ENCODE measurements at regions not wholly inside any gene's neighbourhood (a gene's known extent, or its start where the extent isn't known, plus 50 kb on each side); places are given as distances from the start of the nearest gene placed in this dataset.
"Not testable (repeated sequence)": the region's sequence is repeated elsewhere in the genome, so short reads cannot be mapped to it uniquely, and the experiment has no call there.

DNA sequence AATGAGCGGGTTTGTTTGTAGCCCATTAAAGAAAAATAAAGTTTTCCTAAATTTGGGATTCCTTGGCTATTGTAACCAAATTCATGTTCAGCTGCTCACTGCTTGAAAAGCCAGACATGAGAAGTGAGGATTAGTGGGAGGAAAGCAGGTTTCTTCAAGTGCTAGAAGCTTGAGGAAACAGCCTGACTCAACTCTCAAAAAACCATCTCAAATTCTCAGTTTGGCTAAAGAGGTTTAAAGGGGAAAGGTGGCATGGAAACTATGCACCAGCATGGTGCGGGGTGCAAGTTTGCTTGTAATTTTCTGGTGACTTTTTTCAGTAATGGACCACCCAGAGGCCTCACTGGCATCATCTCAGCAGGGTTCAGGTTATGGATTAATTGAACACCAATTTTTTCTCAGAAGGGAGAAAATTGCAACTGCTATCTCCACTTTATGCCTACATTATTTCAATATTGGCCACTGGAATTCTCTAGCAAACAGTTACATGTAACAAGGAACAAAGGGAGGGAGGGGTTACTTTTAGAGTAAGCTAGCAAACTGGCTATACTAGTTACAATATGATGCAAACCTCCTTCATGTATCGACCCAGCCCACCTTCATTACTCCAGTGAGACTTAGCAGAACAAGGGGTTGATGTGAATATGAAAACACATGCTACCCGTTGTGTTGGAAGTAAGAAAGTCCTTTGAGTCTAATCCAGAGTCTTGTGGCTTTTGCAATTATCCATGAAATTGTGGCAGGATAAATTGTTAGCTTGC lies 85.0 kb upstream of the IFNGR1 start:
- Mint-ChIP-seq H3K36me3 (peaks cover 0 to 3% (median 0%) of the 10 kb centered on the region in 3 donors), H3K9me3 (no peaks in the 10 kb centered on the region), H3K27ac (no peak overlapping the region), H3K4me3 (no peak overlapping the region), H3K27me3 (ENCODE audit: low read depth in 3 of 3) (peaks cover 0 to 2% (median 1%) of the 10 kb centered on the region in 3 donors), H3K4me1 (peaks cover 3 to 5% of the 10 kb centered on the region in 2 donors)
- no peak for DNase-seq

DNA sequence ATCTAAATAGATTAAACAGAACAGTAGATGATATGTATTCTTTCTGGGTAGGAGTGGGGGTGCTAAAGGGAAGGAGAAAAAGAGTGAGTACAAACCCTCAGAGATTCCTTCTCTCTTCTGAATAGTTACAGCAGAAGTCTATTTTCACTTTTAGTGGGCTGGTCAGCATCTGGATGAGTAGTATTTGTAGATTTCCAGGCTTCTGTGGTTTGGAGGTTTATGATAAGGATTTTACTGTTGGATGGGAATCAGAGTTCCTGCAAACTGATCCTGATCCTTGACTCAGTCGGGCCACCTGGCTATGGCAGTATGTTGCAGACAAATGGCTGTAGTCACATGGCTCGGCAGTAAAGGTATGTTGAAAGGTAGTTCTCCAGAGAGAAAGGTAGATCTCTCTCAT lies 84.3 kb upstream of the IFNGR1 start:
- Mint-ChIP-seq H3K27ac (no peak overlapping the region), H3K9me3 (no peaks in the 10 kb centered on the region), H3K27me3 (ENCODE audit: low read depth in 3 of 3) (peaks cover 0 to 2% (median 1%) of the 10 kb centered on the region in 3 donors), H3K4me3 (no peak overlapping the region), H3K4me1 (no peaks in the 10 kb centered on the region), H3K36me3 (no peaks in the 10 kb centered on the region)
- no peak for DNase-seq

DNA sequence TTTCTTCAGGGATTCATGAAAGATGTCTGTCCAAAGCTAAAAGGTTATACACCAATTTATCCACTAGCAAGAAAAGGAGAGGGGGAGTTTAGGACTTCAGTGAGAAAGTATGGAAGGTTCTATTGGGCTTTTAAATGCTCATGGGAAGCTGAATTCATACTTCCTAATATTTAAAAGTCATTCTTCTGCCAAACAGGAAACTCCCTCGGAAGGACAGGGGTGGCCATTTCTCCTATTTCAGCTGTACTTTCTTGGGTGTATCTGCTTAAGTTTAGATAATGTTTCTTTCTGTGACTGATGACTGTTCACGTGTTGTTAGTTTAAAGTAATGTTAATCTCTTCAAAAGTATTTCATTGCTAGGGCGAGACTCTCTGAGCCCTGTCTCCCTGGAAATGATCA lies 80.5 kb upstream of the IFNGR1 start:
- no peaks in the 10 kb centered on the region for H3K36me3 Mint-ChIP-seq
- H3K4me3 Mint-ChIP-seq: no peak overlapping the region
- no peaks in the 10 kb centered on the region for H3K4me1 Mint-ChIP-seq
- no peak overlapping the region for H3K27ac Mint-ChIP-seq
- H3K9me3 Mint-ChIP-seq: no peaks in the 10 kb centered on the region
- H3K27me3 Mint-ChIP-seq (ENCODE audit: low read depth in 3 of 3): peaks cover 1 to 7% (median 2%) of the 10 kb centered on the region in 3 donors
- no peak for DNase-seq

DNA sequence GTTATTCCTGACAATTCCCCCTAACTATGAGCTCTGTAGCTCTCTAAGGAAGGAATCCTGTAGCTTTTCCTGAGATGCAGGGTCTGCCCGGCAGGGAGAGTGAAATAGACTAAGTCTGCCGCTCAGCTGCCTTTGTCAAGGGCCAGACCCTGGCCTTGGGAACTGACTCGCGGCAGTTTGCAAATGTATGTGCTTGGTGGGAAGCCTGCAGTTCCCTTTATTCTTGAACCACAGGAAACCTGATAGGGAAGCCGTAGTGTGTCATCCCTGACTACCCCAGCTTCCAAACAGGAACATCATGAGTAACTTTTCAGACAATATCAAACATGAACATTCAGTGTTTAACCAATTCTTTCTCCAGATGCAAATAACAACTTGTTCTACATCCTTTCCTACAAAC lies 78.7 kb upstream of the IFNGR1 start:
- Mint-ChIP-seq H3K27me3 (ENCODE audit: low read depth in 3 of 3) (peaks cover 0 to 7% (median 0%) of the 10 kb centered on the region in 3 donors), H3K36me3 (no peaks in the 10 kb centered on the region), H3K4me3 (no peak overlapping the region), H3K4me1 (no peaks in the 10 kb centered on the region), H3K27ac (no peak overlapping the region), H3K9me3 (no peaks in the 10 kb centered on the region)
- no peak for DNase-seq

DNA sequence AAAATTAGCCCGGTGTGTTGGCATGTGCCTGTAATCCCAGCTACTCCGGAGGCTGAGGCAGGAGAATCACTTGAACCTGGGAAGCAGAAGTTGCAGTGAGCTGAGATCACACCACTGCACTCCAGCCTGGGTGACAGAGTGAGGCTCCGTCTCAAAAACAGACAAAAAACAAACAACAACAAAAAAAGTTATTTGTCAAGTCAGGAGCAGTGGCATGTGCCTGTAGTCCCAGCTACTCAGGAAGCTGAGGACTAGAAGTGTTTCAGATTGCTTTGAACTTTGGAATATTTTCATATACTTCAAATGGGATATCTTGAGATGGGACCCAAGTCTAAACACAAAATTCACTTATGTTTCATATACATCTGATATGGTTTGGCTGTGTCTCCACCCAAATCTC lies 73.1 kb upstream of the IFNGR1 start:
- H3K4me3 Mint-ChIP-seq, H3K27ac Mint-ChIP-seq, H3K9me3 Mint-ChIP-seq, DNase-seq, H3K36me3 Mint-ChIP-seq: not testable (repeated sequence)
- peaks cover 7 to 15% of the 10 kb centered on the region in 2 donors for H3K4me1 Mint-ChIP-seq
- H3K27me3 Mint-ChIP-seq (ENCODE audit: low read depth in 3 of 3): peaks cover 4 to 15% (median 5%) of the 10 kb centered on the region in 3 donors

DNA sequence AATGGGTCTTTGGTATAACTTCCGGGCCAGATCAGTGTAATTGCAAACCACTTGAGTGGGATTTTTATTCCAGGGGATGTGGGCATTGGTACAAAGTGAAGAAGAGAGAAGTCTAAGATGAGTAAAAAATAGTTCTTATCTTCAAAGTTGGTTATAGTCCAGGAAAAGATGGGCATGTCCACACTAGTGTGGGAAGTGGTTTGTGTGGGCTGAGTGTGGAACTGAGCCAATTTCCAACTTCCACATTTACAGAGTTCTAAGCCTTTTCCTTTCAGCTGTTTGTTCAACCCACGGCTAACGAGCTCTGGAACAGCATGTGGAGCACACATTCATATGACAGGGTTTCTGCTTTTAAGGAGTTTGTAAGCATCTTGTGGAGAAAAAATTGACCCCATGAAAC lies 72.3 kb upstream of the IFNGR1 start:
- no peak overlapping the region for H3K4me3 Mint-ChIP-seq
- H3K9me3 Mint-ChIP-seq: peaks cover 0 to 3% (median 0%) of the 10 kb centered on the region in 6 donors
- H3K27me3 Mint-ChIP-seq (ENCODE audit: low read depth in 3 of 3): peaks cover 5 to 15% (median 5%) of the 10 kb centered on the region in 3 donors
- no peaks in the 10 kb centered on the region for H3K36me3 Mint-ChIP-seq
- peaks cover 7 to 15% of the 10 kb centered on the region in 2 donors for H3K4me1 Mint-ChIP-seq
- no peak overlapping the region for H3K27ac Mint-ChIP-seq
- peak in 2 of 3 donors; percentile 10 to 12 for DNase-seq

DNA sequence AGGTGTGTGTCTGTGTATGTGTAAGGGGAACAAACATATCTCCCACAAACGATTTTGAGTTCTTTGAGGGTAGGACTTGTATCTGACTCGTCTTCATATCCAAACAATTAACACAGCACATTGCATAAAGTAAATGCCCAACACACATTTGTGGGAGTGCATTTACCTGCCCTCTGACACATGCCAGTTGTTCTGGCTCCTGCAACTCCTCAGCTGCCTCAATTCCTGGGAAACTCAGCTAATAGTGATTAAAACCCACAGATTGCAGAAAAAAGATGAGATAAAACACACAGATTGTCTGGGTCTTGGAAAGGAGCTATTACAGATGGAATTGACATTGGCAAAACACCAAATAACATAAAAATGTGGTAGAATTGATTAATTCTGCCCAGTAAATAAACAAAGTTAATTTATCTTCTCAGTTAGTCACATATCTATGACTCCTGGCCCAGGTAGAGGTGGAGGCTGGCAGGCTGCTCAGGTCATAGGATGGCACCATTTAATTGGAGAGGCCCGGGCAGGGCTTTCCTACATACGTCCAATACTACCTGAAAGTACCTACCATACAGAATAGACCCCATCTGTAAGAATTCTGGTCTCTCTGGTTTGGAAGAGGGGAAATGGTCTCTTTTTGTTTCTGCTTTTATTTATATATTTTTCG lies 71.5 kb upstream of the IFNGR1 start:
- peaks cover 0 to 3% (median 0%) of the 10 kb centered on the region in 6 donors for H3K9me3 Mint-ChIP-seq
- no peak overlapping the region for H3K27ac Mint-ChIP-seq
- no peak overlapping the region for H3K4me3 Mint-ChIP-seq
- H3K4me1 Mint-ChIP-seq: peaks cover 7 to 15% of the 10 kb centered on the region in 2 donors
- no peak for DNase-seq
- peaks cover 5 to 14% (median 5%) of the 10 kb centered on the region in 3 donors for H3K27me3 Mint-ChIP-seq (ENCODE audit: low read depth in 3 of 3)
- H3K36me3 Mint-ChIP-seq: no peaks in the 10 kb centered on the region

DNA sequence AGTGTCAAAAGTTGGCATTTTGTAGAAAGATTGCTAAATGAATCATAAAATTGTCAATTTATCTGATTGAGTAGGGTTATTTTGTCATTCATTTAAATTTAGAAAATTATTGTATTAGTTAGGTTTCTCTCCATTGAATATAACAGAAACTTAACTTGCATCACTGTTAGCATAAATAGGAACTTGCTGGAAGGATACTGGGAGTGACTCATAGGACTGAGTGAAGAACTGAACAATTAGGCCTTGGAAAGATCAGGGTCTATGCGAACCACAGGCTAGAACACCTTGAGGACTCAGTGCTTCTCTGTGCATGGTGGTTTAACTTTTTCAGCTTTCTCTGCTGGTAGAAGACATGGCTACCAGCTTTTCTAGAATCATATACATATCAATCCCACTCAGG lies 67.7 kb upstream of the IFNGR1 start:
- H3K27me3 Mint-ChIP-seq (ENCODE audit: low read depth in 3 of 3): peaks cover 6 to 12% (median 9%) of the 10 kb centered on the region in 3 donors
- H3K4me1 Mint-ChIP-seq: peaks cover 15 to 22% of the 10 kb centered on the region in 2 donors

DNA sequence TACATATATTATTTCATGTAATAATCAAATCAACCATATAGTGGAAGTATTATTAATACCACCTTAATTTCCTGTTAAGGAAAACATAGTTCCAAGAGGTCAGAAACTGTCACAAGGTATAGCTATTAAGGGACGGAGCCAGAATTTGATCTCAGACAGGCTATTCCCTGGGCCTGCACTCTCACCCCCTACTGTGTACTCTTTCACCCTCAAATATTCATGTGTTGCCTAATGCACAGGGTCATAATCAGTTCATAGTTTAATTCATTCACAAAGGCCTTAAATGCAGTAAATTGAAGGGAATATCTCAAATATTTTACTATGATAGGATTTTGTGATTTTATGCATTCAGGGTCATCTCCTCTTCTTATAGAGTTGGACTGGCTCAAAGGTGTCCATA lies 67.2 kb upstream of the IFNGR1 start:
- H3K4me1 Mint-ChIP-seq: peaks cover 12 to 19% of the 10 kb centered on the region in 2 donors
- H3K36me3 Mint-ChIP-seq: peaks cover 0 to 4% (median 0%) of the 10 kb centered on the region in 3 donors
- H3K4me3 Mint-ChIP-seq: no peak overlapping the region
- H3K27ac Mint-ChIP-seq: no peak overlapping the region
- H3K9me3 Mint-ChIP-seq: peaks cover 0 to 3% (median 0%) of the 10 kb centered on the region in 6 donors
- H3K27me3 Mint-ChIP-seq (ENCODE audit: low read depth in 3 of 3): peaks cover 6 to 12% (median 9%) of the 10 kb centered on the region in 3 donors
- no peak for DNase-seq

More for the DNA sequence above, 67.7 kb upstream of the IFNGR1 start:
- no peak overlapping the region for H3K4me3 Mint-ChIP-seq
- peaks cover 0 to 3% (median 0%) of the 10 kb centered on the region in 6 donors for H3K9me3 Mint-ChIP-seq
- H3K27ac Mint-ChIP-seq: no peak overlapping the region
- no peak for DNase-seq
- peaks cover 0 to 4% (median 0%) of the 10 kb centered on the region in 3 donors for H3K36me3 Mint-ChIP-seq

DNA sequence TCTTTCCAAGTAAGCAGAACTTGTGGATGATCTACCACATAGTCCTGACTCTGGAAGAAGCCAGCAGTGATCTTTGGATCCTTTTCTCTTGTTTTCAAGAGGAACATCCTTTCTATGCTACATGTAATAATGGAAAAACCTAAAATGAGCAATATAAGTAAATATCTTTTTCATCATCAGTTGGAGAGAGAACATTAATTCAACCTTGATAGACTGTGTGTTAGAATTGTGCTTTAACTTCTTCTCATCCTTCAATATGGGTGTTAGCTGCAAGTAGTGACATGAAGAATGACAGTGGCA lies 65.6 kb upstream of the IFNGR1 start:
- no peak for DNase-seq
- peaks cover 5 to 14% (median 5%) of the 10 kb centered on the region in 3 donors for H3K27me3 Mint-ChIP-seq (ENCODE audit: low read depth in 3 of 3)

DNA sequence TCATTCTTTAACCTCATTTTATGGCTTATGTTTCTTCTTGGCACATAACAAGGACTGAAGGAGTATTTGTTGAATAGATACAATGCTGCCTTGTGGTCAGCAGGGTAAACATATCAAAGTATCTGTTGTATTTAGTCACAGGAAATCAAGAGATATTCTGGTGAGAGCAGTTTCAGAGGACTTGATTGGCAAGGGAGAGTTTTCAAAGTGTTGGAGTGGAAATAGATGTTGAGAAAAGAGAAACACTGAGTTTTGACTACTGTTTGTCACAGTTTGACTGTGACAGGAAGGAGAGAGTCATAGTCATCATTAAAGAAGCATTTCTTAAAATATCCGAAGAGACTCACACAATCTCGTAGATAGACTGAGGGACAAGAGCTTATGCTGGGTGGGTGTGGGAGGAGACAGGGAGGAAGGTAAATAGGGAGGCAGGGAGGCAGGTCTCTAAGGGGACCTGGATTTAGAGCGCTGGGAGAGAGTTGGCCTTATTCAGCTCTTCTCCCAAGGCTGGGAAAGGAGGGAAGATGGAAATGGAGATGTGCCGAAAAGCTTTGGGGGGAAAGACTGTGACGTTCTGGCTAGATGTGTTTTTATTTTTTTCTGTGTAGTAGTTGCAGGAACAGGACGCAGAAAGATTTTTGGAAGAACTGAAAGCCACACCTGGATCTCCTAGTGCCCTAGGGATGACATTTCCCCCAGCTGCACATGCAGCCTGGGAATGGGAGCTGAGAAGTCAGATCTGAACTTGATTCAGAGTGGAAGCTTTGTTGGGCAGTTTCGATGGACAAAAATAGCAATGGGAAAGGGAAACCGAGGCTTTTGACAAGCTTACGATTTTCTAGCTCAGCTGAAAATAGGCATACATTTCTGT lies 65.0 kb upstream of the IFNGR1 start:
- Mint-ChIP-seq H3K27ac (no peak overlapping the region), H3K9me3 (peaks cover 0 to 3% (median 0%) of the 10 kb centered on the region in 6 donors), H3K36me3 (peaks cover 0 to 4% (median 0%) of the 10 kb centered on the region in 3 donors), H3K4me3 (no peak overlapping the region), H3K27me3 (ENCODE audit: low read depth in 3 of 3) (peaks cover 2 to 14% (median 5%) of the 10 kb centered on the region in 3 donors), H3K4me1 (peaks cover 7 to 8% of the 10 kb centered on the region in 2 donors)
- no peak for DNase-seq

More for the DNA sequence above, 65.6 kb upstream of the IFNGR1 start:
- Mint-ChIP-seq H3K27ac (no peak overlapping the region), H3K36me3 (peaks cover 0 to 4% (median 0%) of the 10 kb centered on the region in 3 donors), H3K4me1 (peaks cover 7 to 8% of the 10 kb centered on the region in 2 donors), H3K4me3 (no peak overlapping the region), H3K9me3 (peaks cover 0 to 3% (median 0%) of the 10 kb centered on the region in 6 donors)

DNA sequence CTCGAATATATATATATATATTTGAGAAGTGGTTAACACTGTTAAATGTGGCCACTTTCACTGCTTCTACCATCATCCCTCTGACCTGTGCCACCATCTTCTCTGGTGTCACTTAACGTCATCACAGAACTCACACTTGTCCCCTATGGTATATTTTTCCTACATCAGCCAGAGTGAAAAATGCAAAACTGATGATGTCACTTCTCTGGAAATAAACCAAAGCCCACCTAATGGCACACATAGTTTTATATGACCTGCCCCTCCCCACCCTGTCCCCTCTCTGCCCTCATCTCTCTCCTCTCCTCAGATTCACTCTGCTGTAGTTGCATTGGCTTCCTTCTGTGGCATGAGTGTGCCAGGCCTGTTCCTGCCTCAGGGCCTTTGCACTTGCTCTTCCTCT lies 63.9 kb upstream of the IFNGR1 start:
- Mint-ChIP-seq H3K36me3 (peaks cover 0 to 4% (median 0%) of the 10 kb centered on the region in 3 donors), H3K4me3 (no peak overlapping the region)

DNA sequence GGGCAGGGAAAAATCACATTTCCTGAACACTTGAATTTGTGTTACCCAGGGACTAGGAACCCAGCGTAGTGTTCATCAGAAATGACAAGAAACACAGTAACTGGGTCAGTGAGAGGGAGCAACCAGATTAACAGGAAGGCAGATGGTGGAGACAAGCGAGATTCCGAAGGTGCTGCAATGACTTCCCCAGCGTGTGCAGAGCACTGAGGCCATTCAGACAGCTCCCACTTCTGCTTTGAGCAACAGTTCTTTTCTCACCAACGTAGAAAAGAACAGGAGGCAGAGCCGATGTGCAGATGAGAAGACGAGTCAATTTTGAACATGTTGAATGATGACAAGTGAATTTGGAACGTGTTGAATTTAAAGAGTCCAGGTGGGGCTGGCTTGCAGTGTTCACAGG lies 63.1 kb upstream of the IFNGR1 start:
- DNase-seq: no peak
- no peaks in the 10 kb centered on the region for H3K9me3 Mint-ChIP-seq
- peaks cover 2 to 12% (median 4%) of the 10 kb centered on the region in 3 donors for H3K27me3 Mint-ChIP-seq (ENCODE audit: low read depth in 3 of 3)
- peaks cover 0 to 4% (median 0%) of the 10 kb centered on the region in 3 donors for H3K36me3 Mint-ChIP-seq
- H3K4me3 Mint-ChIP-seq: no peak overlapping the region
- H3K4me1 Mint-ChIP-seq: peaks cover 7 to 8% of the 10 kb centered on the region in 2 donors
- H3K27ac Mint-ChIP-seq: peak overlapping the region in 1 of 6 donors; percentile 13

More for the DNA sequence above, 63.9 kb upstream of the IFNGR1 start:
- peaks cover 0 to 3% (median 0%) of the 10 kb centered on the region in 6 donors for H3K9me3 Mint-ChIP-seq
- peaks cover 2 to 14% (median 2%) of the 10 kb centered on the region in 3 donors for H3K27me3 Mint-ChIP-seq (ENCODE audit: low read depth in 3 of 3)
- no peak for DNase-seq
- no peak overlapping the region for H3K27ac Mint-ChIP-seq
- H3K4me1 Mint-ChIP-seq: peaks cover 7 to 8% of the 10 kb centered on the region in 2 donors
